ENCODE measurements at regions not wholly inside any gene's neighbourhood (a gene's known extent, or its start where the extent isn't known, plus 50 kb on each side); places are given as distances from the start of the nearest gene placed in this dataset.

GRCh38 chr2:120561379-120562035 lies 174.2 kb upstream of the GLI2 start:
- TF ChIP-seq CTCF (conservative IDR thresholded peaks at IDR 0.05; ENCODE audit: low read depth, low read length): no peak
- no peak for DNase-seq (ENCODE audit: low read depth)
- H3K4me3 ChIP-seq (ENCODE audit: low read length): no peak overlapping the region

GRCh38 chr2:120562218-120563005 lies 173.3 kb upstream of the GLI2 start:
- no peak for TF ChIP-seq CTCF (conservative IDR thresholded peaks at IDR 0.05; ENCODE audit: low read depth, low read length)
- H3K4me3 ChIP-seq (ENCODE audit: low read length): no peak overlapping the region
- no peak for DNase-seq (ENCODE audit: low read depth)

- DNase-seq (ENCODE audit: low read depth): no peak
- no peak overlapping the region for H3K4me3 ChIP-seq (ENCODE audit: low read length)
- no peak for TF ChIP-seq CTCF (conservative IDR thresholded peaks at IDR 0.05; ENCODE audit: low read depth, low read length)
Observed at GRCh38 chr2:120563616-120564015, 172.1 kb upstream of the GLI2 start.

GRCh38 chr2:120564213-120565094 lies 171.2 kb upstream of the GLI2 start:
- H3K4me3 ChIP-seq (ENCODE audit: low read length): no peak overlapping the region
- peak; percentile 64 for DNase-seq (ENCODE audit: low read depth)

GRCh38 chr2:120565095-120565460 lies 170.6 kb upstream of the GLI2 start:
- TF ChIP-seq CTCF (conservative IDR thresholded peaks at IDR 0.05; ENCODE audit: low read depth, low read length): no peak
- no peak overlapping the region for H3K4me3 ChIP-seq (ENCODE audit: low read length)
- DNase-seq (ENCODE audit: low read depth): no peak

More at GRCh38 chr2:120564213-120565094, 171.2 kb upstream of the GLI2 start:
- no peak for TF ChIP-seq CTCF (conservative IDR thresholded peaks at IDR 0.05; ENCODE audit: low read depth, low read length)

- H3K4me3 ChIP-seq (ENCODE audit: low read length): no peak overlapping the region
- no peak for TF ChIP-seq CTCF (conservative IDR thresholded peaks at IDR 0.05; ENCODE audit: low read depth, low read length)
- no peak for DNase-seq (ENCODE audit: low read depth)
Observed at GRCh38 chr2:120565929-120566328, 169.7 kb upstream of the GLI2 start.
